Muscle of back (tissue), 3 donors: ENCODE measurements at regions not wholly inside any gene's neighbourhood (a gene's known extent, or its start where the extent isn't known, plus 50 kb on each side); places are given as distances from the start of the nearest gene placed in this dataset.
"Not testable (repeated sequence)": the region's sequence is repeated elsewhere in the genome, so short reads cannot be mapped to it uniquely, and the experiment has no call there.

ENCODE experiments used
- DNase-seq, 3 donors: peaks; one replicate each; pipeline versions ENCODE4 v3.0.0 to v3.0.0-alpha.2; 2013

DNA sequence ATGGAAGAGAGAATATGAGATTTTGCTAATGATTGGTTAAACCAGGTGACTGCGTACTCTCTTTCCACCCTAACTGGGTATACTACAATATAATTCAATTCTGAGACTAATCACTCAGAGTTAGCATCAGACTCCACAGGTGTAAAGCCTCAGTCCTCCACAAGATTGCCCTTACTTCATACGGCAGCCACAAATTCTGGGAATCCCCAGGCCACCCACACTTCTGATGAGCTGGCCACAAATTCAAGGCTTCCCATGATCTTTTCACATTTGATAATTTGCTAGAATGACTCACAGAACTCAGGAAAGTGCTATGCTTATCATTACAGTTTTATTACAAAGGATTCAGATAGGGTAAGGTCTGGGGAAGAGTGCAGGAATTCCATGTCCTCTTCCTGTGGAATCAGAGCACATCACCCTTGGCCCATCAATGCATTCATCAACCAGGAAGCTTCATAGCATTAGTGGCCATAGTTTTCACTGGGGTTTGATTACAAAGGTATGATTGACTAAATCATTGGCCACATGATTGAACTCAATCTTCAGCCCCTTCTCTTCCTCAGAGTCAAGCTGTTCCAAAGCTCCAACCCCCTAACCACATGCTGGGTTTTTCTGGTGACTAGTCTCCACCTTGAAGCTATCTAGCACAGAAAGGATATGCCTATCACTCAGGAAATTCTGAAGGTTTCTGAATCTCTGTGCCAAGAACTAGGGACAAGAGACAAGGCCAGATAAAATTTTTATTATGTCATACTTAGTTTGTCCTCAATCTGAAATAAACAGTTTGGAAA lies 131.7 kb downstream of the HHIPL2 start:
- DNase-seq: no peak

DNA sequence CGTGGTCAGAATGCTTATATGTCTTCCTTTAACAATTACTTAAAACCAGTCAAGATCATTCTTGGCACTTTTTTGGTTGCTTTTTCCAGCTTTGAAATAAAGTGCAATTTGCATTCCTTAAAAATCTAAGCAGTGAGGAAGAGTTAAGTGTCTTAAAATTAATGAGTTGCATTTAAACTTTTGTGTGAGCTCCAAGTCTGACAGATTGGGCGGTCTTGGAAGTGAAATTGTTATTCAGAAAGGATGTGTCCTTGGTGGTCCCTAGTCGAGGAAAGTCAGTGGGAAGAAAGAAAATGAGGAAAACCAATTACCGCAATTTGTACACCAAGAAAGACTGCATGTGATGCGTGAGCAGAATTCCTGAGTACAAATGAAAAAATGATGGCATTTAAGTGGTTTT lies 132.5 kb downstream of the HHIPL2 start:
- no peak for DNase-seq

DNA sequence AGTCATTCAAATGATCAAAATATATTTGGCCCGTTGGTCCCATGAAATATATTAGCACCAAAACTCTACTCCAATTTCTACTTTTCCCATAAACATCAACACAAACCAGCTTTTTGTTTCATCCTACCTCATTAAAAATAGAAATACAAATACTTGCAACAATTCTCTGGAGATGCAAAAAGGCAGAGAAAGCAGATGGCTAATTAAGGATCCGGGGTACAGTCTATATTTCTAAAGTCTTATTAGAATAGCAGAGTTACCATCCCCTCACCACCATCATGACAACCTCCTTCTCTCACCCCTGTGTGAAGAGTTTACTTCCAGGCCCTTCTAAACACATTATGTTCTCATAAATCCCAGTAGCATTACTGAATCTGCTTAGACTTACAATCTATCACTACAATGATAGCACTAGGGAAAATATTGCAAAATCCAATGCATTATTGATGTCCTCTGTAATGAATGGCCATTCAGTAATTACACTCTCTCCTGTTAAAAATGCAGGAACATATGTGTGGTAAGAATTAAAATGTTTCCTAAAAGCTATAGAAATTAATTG lies 133.8 kb downstream of the HHIPL2 start:
- DNase-seq: no peak

DNA sequence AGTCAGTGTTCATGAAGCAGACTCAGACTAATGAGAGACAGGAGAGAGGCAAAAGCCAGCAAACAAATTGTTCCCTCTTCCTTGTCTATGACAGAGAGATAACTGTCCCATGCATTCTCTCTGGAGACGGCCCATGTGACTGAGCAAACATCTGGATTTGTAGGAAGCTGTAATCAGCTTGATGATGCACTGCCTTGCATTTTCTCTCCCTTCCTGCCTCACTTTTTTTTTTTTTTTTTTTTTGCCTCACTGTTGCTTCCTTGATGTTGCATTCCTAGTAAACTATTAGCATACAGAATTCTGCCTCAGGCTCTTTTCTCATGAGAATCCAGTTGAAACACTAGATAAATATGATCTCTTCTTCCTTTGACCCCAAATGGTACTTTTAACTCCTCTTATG lies 134.5 kb downstream of the HHIPL2 start:
- peak in 2 of 3 donors; percentile 6 to 21 for DNase-seq

DNA sequence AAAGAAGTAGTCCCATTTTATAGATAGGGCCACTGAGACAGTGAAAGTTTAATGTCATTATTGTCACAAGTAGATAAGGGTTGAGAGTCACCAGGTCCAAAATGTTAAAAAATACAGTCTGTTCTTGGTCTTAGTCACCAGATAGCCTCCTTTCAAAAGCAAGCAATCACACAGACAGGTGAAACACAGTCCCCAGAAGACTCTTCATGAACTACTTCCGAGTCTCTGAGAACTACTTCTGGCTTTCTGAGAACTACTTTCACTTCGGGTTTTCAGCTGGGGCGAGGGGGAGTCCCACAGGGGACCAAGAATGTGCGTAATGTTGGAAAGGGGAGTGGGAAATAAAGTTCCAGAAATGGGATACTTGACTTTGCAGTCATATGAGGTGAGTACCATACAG lies 143.2 kb downstream of the HHIPL2 start:
- DNase-seq: no peak

- DNase-seq: no peak
Observed at GRCh38 chr1:222399197-222399596, 148.7 kb downstream of the HHIPL2 start.

DNA sequence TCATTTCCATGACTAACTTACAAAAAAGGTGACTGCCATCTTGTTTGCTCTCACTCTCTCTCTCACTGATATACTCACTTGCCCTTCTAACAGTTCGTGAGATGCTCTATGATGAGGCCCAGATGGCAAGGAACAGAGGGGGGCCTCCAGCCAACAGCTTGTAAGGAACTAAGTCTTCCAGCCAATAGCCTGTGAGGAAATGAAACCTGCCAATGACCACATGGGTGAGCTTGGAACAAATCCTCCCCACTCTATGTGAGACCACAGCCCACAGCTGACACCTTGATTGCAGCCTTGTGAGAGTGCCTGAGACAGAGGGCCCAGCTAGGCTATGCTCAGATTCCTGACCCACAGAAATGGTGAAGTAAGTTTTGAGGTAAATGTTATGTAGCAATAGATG lies 153.7 kb downstream of the HHIPL2 start:
- no peak for DNase-seq

- peak in 1 of 3 donors; percentile 70 for DNase-seq
Observed at GRCh38 chr1:222392556-222392955, 155.3 kb downstream of the HHIPL2 start.

GRCh38 chr1:222390181-222390580 lies 157.7 kb downstream of the HHIPL2 start:
- peak in 1 of 3 donors; percentile 33 for DNase-seq

- DNase-seq: no peak
Observed at GRCh38 chr1:222387007-222387814, 160.7 kb downstream of the HHIPL2 start.

GRCh38 chr1:222385955-222386354 lies 161.9 kb downstream of the HHIPL2 start:
- DNase-seq: no peak

GRCh38 chr1:222385262-222385661 lies 162.6 kb downstream of the HHIPL2 start:
- DNase-seq: no peak

GRCh38 chr1:222384531-222384930 lies 163.4 kb downstream of the HHIPL2 start:
- no peak for DNase-seq

GRCh38 chr1:222382171-222382570 lies 165.7 kb downstream of the HHIPL2 start:
- DNase-seq: no peak

GRCh38 chr1:222377428-222378088 lies 170.3 kb downstream of the HHIPL2 start:
- no peak for DNase-seq

GRCh38 chr1:222376791-222377190 lies 171.1 kb downstream of the HHIPL2 start:
- not testable (repeated sequence) for DNase-seq

- peak in 2 of 3 donors; percentile 9 to 59 for DNase-seq
Observed at GRCh38 chr1:222375701-222376100, 172.2 kb downstream of the HHIPL2 start.

DNA sequence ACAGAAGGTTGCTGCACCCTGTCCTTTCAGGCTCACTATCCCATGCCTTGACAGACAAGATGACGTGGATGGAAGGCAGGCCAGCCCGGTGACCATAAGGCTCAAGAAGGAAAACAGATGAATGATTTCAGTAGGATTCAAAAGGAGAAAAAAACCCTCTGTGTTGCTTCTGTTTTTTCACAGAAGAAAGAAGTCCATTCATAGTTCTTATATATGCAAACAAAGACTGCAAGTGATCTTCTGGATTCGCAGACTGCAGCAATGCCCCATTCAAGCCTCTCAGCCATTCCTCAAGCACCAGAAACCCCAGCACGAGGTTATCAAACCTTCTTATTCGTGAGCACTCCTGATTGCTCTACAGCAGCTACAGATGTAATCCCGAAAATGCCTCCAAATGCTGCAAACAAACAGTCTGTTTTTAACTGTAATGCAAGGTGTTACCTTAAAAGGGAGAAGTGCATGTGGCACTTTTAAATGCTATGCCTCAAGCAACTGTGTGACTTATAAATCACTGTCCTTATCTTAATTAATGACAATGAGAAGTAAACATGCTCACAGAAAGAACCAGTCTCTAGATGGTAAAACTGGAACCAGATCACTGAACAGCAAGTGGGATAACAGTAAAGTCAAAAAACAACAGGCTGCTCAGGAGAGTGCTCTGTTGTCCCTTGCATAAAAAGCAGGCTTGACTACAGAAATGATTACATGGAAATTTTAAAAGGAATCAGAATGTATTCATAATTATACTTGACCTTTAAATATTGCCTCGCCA lies 173.9 kb downstream of the HHIPL2 start:
- DNase-seq: no peak

DNA sequence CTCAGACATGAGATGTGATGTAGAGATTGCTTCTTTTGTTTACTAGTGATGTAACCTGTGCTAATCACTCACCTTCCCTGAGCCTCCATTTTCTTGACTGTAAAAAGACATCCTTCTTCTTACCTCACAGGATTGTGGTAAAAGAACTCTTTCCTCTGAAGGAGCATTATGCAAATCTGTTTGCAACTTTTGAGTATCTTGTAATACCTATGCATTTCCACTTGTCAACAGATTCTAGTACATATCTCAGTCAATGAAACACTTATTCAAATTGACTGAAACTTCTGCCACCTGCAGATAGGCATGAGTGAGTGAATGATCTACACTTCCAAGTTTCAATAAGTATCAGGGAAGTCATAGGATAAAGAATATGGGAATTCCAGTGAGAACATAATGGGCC lies 174.7 kb downstream of the HHIPL2 start:
- no peak for DNase-seq

- no peak for DNase-seq
Observed at GRCh38 chr1:222372221-222372620, 175.7 kb downstream of the HHIPL2 start.

- peak in 1 of 3 donors; percentile 95 for DNase-seq
Observed at GRCh38 chr1:222370913-222371675, 176.8 kb downstream of the HHIPL2 start.
